ENCODE measurements at regions not wholly inside any gene's neighbourhood (a gene's known extent, or its start where the extent isn't known, plus 50 kb on each side); places are given as distances from the start of the nearest gene placed in this dataset.

- Histone ChIP-seq H3K4me3 (no peak overlapping the region), H3K27ac (no peak overlapping the region), H3K9me3 (peaks cover 0 to 8% of the 10 kb centered on the region in 2 donors), H3K4me1 (no peaks in the 10 kb centered on the region), H3K27me3 (no peaks in the 10 kb centered on the region), H3K36me3 (no peaks in the 10 kb centered on the region)
- in situ Hi-C loops (cut with MboI; ENCODE audit: low pct_ligation_motif_present in 1 of 4, low pct_unique_long_range_greater_than_20kb in 1 of 4, low sequenced_read_pairs in 3 of 4) (no loop called here), intact Hi-C loops (cut with DNase I; ENCODE audit: low total_unique reads) (no loop called here)
- DNase-seq: no peak
- 87% methylated on average over 8 of the region's 8 CpGs; no CpG with 5 or more reads in 1 of the 2 donors for WGBS, 2 donors (ENCODE audit: low coverage in 1 of 2)
- TF ChIP-seq EP300 (IDR thresholded peaks at IDR 0.05; ENCODE audit: low read depth) (no peak), POLR2AphosphoS5 (IDR thresholded peaks at IDR 0.05) (no peak), POLR2A (IDR thresholded peaks at IDR 0.05) (no peak), CTCF (IDR thresholded peaks at IDR 0.05) (no peak)
Observed at GRCh38 chr2:18639756-18640453, 50.5 kb upstream of the NT5C1B start.
